ENCODE measurements at regions not wholly inside any gene's neighbourhood (a gene's known extent, or its start where the extent isn't known, plus 50 kb on each side); places are given as distances from the start of the nearest gene placed in this dataset.
"Not testable (repeated sequence)": the region's sequence is repeated elsewhere in the genome, so short reads cannot be mapped to it uniquely, and the experiment has no call there.

GRCh38 chr3:182637350-182638110 is 155.8 kb upstream of the ATP11B start:
- no peak for DNase-seq (ENCODE audit: low read depth in 4 of 4, low spot score in 3 of 4)

- DNase-seq (ENCODE audit: low read depth in 4 of 4, low spot score in 3 of 4): no peak
Measured at GRCh38 chr3:182644013-182644412, 149.3 kb upstream of the ATP11B start.

GRCh38 chr3:182644790-182645433 is 148.4 kb upstream of the ATP11B start:
- no peak for DNase-seq (ENCODE audit: low read depth in 4 of 4, low spot score in 3 of 4)

- no peak for DNase-seq (ENCODE audit: low read depth in 4 of 4, low spot score in 3 of 4)
Measured at GRCh38 chr3:182650568-182651128, 142.7 kb upstream of the ATP11B start.

GRCh38 chr3:182651461-182651860 is 141.8 kb upstream of the ATP11B start:
- DNase-seq (ENCODE audit: low read depth in 4 of 4, low spot score in 3 of 4): no peak

GRCh38 chr3:182653065-182653464 is 140.2 kb upstream of the ATP11B start:
- DNase-seq (ENCODE audit: low read depth in 4 of 4, low spot score in 3 of 4): not testable (repeated sequence)

- no peak for DNase-seq (ENCODE audit: low read depth in 4 of 4, low spot score in 3 of 4)
Measured at GRCh38 chr3:182668541-182668940, 124.8 kb upstream of the ATP11B start.

- DNase-seq (ENCODE audit: low read depth in 4 of 4, low spot score in 3 of 4): no peak
Measured at GRCh38 chr3:182668974-182669373, 124.3 kb upstream of the ATP11B start.

GRCh38 chr3:182671541-182671940 is 121.8 kb upstream of the ATP11B start:
- DNase-seq (ENCODE audit: low read depth in 4 of 4, low spot score in 3 of 4): no peak

GRCh38 chr3:182671942-182672341 is 121.4 kb upstream of the ATP11B start:
- no peak for DNase-seq (ENCODE audit: low read depth in 4 of 4, low spot score in 3 of 4)

- no peak for DNase-seq (ENCODE audit: low read depth in 4 of 4, low spot score in 3 of 4)
Measured at GRCh38 chr3:182673336-182673735, 120.0 kb upstream of the ATP11B start.

- peak in 1 of 4 donors; percentile 31 for DNase-seq (ENCODE audit: low read depth in 4 of 4, low spot score in 3 of 4)
Measured at GRCh38 chr3:182682263-182683241, 110.8 kb upstream of the ATP11B start.

- peak; percentile 51 to 62 (median 57) for DNase-seq (ENCODE audit: low read depth in 4 of 4, low spot score in 3 of 4)
Measured at GRCh38 chr3:182683453-182683852, 109.9 kb upstream of the ATP11B start.

GRCh38 chr3:182683858-182684257 is 109.4 kb upstream of the ATP11B start:
- DNase-seq (ENCODE audit: low read depth in 4 of 4, low spot score in 3 of 4): no peak

GRCh38 chr3:182686033-182686886 is 107.0 kb upstream of the ATP11B start:
- DNase-seq (ENCODE audit: low read depth in 4 of 4, low spot score in 3 of 4): no peak

- no peak for DNase-seq (ENCODE audit: low read depth in 4 of 4, low spot score in 3 of 4)
Measured at GRCh38 chr3:182690172-182690571, 103.1 kb upstream of the ATP11B start.

- DNase-seq (ENCODE audit: low read depth in 4 of 4, low spot score in 3 of 4): no peak
Measured at GRCh38 chr3:182692021-182692420, 101.3 kb upstream of the ATP11B start.

- DNase-seq (ENCODE audit: low read depth in 4 of 4, low spot score in 3 of 4): no peak
Measured at GRCh38 chr3:182692695-182693094, 100.6 kb upstream of the ATP11B start.

GRCh38 chr3:182693723-182694122 is 99.6 kb upstream of the ATP11B start:
- DNase-seq (ENCODE audit: low read depth in 4 of 4, low spot score in 3 of 4): no peak

GRCh38 chr3:182696916-182697315 is 96.4 kb upstream of the ATP11B start:
- DNase-seq (ENCODE audit: low read depth in 4 of 4, low spot score in 3 of 4): no peak

Data from right renal pelvis (tissue), 4 donors.